ENCODE measurements at regions not wholly inside any gene's neighbourhood (a gene's known extent, or its start where the extent isn't known, plus 50 kb on each side); places are given as distances from the start of the nearest gene placed in this dataset.

DNA sequence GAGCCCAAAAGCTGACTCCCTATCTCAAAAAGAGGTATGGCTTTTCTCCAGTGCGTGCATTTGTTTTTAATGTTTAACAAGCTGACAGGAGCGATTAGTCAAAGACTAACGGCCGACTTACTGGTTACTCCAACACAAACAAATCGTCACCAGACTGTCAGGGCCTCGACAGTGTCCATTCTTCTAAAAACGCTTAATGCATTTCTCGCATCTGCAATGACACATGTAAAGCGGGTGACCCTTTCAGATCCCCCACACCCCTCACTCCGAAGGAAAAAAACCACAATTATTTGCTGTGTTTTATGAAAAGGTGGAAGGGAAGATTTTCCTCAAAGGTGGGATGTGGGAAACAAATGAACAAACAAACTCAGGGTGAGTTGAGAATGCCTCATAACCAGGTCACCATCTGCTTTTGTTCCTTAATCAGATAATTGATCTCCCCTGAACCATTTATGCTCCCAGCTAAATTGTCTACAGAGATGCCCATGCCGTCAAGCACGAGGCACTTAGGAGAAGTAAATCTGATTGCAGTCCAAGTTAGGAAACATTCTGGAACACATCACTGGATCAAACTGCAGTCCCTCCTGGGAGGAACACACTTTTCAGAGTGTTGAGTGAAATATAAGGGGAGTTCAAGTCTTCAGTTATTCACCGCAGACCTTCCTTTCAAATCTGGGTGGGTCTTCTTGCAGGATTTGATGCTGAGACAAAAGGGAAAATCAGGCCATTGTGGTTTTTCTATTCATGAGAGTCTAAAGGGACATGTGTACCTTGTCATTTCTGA is 340.8 kb downstream of the CMPK2 start:
- Histone ChIP-seq H3K36me3 (ENCODE audit: insufficient read depth, low read length) (no peaks in the 10 kb centered on the region), H3K9ac (ENCODE audit: low read depth, low read length) (no peak overlapping the region), H3K9me3 (ENCODE audit: insufficient read depth, low read length, severe bottlenecking) (no peaks in the 10 kb centered on the region), H4K20me1 (ENCODE audit: insufficient read depth, low read length) (no peaks in the 10 kb centered on the region), H3K4me3 (ENCODE audit: low read depth in 1 of 2, low read length in 2 of 2) (no peak overlapping the region), H2AFZ (ENCODE audit: low read depth, low read length) (no peak overlapping the region), H3K27ac (ENCODE audit: low read length) (no peak overlapping the region), H3K4me1 (ENCODE audit: insufficient read depth, low read length) (no peaks in the 10 kb centered on the region), H3K79me2 (ENCODE audit: insufficient read depth, low read length) (no peaks in the 10 kb centered on the region), H3K4me2 (ENCODE audit: insufficient read depth, low read length) (no peak overlapping the region), H3K27me3 (ENCODE audit: insufficient read depth, low read length, poor library complexity) (no peaks in the 10 kb centered on the region)
- ATAC-seq (ENCODE audit: insufficient read depth, low read depth) (no peak), DNase-seq (no peak)
- TF ChIP-seq, protein P1, sequence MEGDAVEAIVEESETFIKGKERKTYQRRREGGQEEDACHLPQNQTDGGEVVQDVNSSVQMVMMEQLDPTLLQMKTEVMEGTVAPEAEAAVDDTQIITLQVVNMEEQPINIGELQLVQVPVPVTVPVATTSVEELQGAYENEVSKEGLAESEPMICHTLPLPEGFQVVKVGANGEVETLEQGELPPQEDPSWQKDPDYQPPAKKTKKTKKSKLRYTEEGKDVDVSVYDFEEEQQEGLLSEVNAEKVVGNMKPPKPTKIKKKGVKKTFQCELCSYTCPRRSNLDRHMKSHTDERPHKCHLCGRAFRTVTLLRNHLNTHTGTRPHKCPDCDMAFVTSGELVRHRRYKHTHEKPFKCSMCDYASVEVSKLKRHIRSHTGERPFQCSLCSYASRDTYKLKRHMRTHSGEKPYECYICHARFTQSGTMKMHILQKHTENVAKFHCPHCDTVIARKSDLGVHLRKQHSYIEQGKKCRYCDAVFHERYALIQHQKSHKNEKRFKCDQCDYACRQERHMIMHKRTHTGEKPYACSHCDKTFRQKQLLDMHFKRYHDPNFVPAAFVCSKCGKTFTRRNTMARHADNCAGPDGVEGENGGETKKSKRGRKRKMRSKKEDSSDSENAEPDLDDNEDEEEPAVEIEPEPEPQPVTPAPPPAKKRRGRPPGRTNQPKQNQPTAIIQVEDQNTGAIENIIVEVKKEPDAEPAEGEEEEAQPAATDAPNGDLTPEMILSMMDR (IDR thresholded peaks at IDR 0.05; ENCODE audit: borderline replicate concordance, extremely low read depth, low read length, poor library complexity, severe bottlenecking) = no peak
- no peak for TF ChIP-seq EZH2 (IDR thresholded peaks at IDR 0.05; ENCODE audit: borderline replicate concordance, low read depth, low read length, severe bottlenecking)

DNA sequence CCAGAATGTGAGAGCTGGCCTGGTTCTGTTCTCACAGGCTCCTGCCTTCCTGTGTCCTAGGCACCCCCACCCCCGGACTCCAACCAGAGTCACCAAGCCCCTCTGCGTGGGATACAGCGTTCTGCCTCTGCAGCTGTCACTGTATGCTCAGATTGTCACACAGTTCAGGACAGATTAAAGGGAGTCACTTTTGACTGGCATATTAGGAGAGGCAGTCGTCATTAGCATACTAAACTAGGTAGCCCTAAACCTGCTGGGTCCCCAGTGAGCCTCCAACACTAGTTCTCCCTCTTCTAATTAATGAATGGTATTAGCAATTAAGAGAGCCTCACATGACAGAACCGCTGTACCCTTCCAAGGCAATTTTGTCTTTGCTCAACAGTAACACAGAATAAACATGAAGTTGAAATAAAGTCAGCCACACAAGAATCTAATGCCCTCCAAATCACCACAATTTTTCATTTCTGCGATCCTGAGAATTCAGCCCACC is 340.2 kb downstream of the CMPK2 start:
- ATAC-seq (ENCODE audit: insufficient read depth, low read depth) = no peak
- no peaks in the 10 kb centered on the region for H4K20me1 ChIP-seq (ENCODE audit: insufficient read depth, low read length)
- H3K4me1 ChIP-seq (ENCODE audit: insufficient read depth, low read length) = no peaks in the 10 kb centered on the region
- H3K79me2 ChIP-seq (ENCODE audit: insufficient read depth, low read length) = no peaks in the 10 kb centered on the region
- H3K27me3 ChIP-seq (ENCODE audit: insufficient read depth, low read length, poor library complexity) = no peaks in the 10 kb centered on the region
- H3K4me2 ChIP-seq (ENCODE audit: insufficient read depth, low read length) = no peak overlapping the region
- no peak overlapping the region for H3K9ac ChIP-seq (ENCODE audit: low read depth, low read length)
- H3K27ac ChIP-seq (ENCODE audit: low read length) = no peak overlapping the region
- H2AFZ ChIP-seq (ENCODE audit: low read depth, low read length) = no peak overlapping the region
- H3K36me3 ChIP-seq (ENCODE audit: insufficient read depth, low read length) = no peaks in the 10 kb centered on the region
- no peak for DNase-seq
- H3K4me3 ChIP-seq (ENCODE audit: low read depth in 1 of 2, low read length in 2 of 2) = no peak overlapping the region
- H3K9me3 ChIP-seq (ENCODE audit: insufficient read depth, low read length, severe bottlenecking) = no peaks in the 10 kb centered on the region
- TF ChIP-seq, protein P1 (IDR thresholded peaks at IDR 0.05; ENCODE audit: borderline replicate concordance, extremely low read depth, low read length, poor library complexity, severe bottlenecking) = no peak
- TF ChIP-seq EZH2 (IDR thresholded peaks at IDR 0.05; ENCODE audit: borderline replicate concordance, low read depth, low read length, severe bottlenecking) = no peak

DNA sequence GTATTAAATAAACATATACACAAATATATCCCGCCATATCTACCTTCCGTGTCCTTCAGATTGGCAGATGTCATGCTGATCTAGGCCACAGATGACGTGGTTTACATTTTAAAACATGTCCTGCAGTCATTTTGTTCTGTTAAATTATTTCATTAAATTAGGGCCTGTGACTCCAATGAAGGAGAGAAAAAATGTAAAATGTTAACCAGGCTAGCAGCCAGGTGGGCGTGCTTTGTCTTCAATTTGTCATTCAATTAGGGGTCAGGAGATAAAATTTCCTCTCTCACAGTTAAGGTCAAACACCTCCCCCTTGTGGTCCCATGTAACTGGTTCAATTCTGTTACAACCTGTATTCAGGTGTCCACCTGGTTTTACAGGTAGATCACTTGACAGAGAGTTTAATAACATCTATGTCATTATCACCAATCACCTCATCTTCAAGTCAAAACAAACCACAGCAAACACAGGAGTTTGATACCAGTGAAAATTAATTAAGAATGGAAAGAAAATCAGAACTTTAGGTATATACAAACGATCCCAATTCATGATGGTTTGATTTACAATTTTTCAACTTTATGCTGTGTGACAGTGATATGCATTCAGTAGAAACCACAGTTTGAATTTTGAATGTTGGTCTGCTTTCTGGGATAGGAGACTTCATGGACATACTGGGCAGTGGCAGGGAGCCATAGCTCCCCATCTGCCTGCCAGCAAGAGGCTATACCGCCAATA is 339.4 kb downstream of the CMPK2 start:
- H3K4me2 ChIP-seq (ENCODE audit: insufficient read depth, low read length) = no peak overlapping the region
- no peak overlapping the region for H3K9ac ChIP-seq (ENCODE audit: low read depth, low read length)
- H2AFZ ChIP-seq (ENCODE audit: low read depth, low read length) = no peak overlapping the region
- no peaks in the 10 kb centered on the region for H3K36me3 ChIP-seq (ENCODE audit: insufficient read depth, low read length)
- DNase-seq (no peak), ATAC-seq (ENCODE audit: insufficient read depth, low read depth) (no peak)
- H3K79me2 ChIP-seq (ENCODE audit: insufficient read depth, low read length) = no peaks in the 10 kb centered on the region
- no peaks in the 10 kb centered on the region for H3K4me1 ChIP-seq (ENCODE audit: insufficient read depth, low read length)
- no peaks in the 10 kb centered on the region for H4K20me1 ChIP-seq (ENCODE audit: insufficient read depth, low read length)
- H3K4me3 ChIP-seq (ENCODE audit: low read depth in 1 of 2, low read length in 2 of 2) = no peak overlapping the region
- H3K27ac ChIP-seq (ENCODE audit: low read length) = no peak overlapping the region
- H3K27me3 ChIP-seq (ENCODE audit: insufficient read depth, low read length, poor library complexity) = no peaks in the 10 kb centered on the region
- H3K9me3 ChIP-seq (ENCODE audit: insufficient read depth, low read length, severe bottlenecking) = no peaks in the 10 kb centered on the region
- TF ChIP-seq, protein P1 (IDR thresholded peaks at IDR 0.05; ENCODE audit: borderline replicate concordance, extremely low read depth, low read length, poor library complexity, severe bottlenecking) = no peak
- no peak for TF ChIP-seq EZH2 (IDR thresholded peaks at IDR 0.05; ENCODE audit: borderline replicate concordance, low read depth, low read length, severe bottlenecking)
